ENCODE measurements at regions not wholly inside any gene's neighbourhood (a gene's known extent, or its start where the extent isn't known, plus 50 kb on each side); places are given as distances from the start of the nearest gene placed in this dataset.

GRCh38 chr13:72514146-72514545 lies 213.3 kb downstream of the MZT1 start:
- TF ChIP-seq CTCF (IDR thresholded peaks at IDR 0.05), result no peak
- no peak for TF ChIP-seq POLR2A (IDR thresholded peaks at IDR 0.05)

All from Peyer's patch (tissue), 4 donors.